ENCODE measurements at regions not wholly inside any gene's neighbourhood (a gene's known extent, or its start where the extent isn't known, plus 50 kb on each side); places are given as distances from the start of the nearest gene placed in this dataset.

- intact Hi-C loops (cut with DNase I): loop anchor here in 1 of 2 donors (10.0 kb wide), 1 partner anchor 57 kb away; no protein-coding TSS in a partner anchor
- H3K27me3 ChIP-seq (ENCODE audit: insufficient read depth in 3 of 3, low read length in 2 of 3): peaks cover 0 to 27% (median 8%) of the 10 kb centered on the region in 3 donors
- no peak overlapping the region for H3K4me3 ChIP-seq
- H3K4me1 ChIP-seq: no peaks in the 10 kb centered on the region
- no peaks in the 10 kb centered on the region for H3K9me3 ChIP-seq
- H3K27ac ChIP-seq: no peak overlapping the region
- ATAC-seq: no peak
- no peak for TF ChIP-seq CTCF (IDR thresholded peaks at IDR 0.05)
- 56 to 61% (median 56%) methylated on average over 15 of the region's 15 CpGs for WGBS, 3 donors
- no peak for DNase-seq
- no peaks in the 10 kb centered on the region for H3K36me3 ChIP-seq (ENCODE audit: insufficient read depth in 1 of 2, low read depth in 1 of 2)
These were observed 71.1 kb upstream of the TMEM97 start for GRCh38 chr17:28247671-28248555.

GRCh38 chr17:28249706-28250105 lies 69.3 kb upstream of the TMEM97 start:
- DNase-seq (no peak), ATAC-seq (no peak)
- intact Hi-C loops (cut with DNase I): loop anchor here (2.0 to 10.0 kb wide), 2 partner anchors 55 to 441 kb away; no protein-coding TSS in a partner anchor
- peaks cover 0 to 45% (median 9%) of the 10 kb centered on the region in 3 donors for H3K27me3 ChIP-seq (ENCODE audit: insufficient read depth in 3 of 3, low read length in 2 of 3)
- H3K36me3 ChIP-seq (ENCODE audit: insufficient read depth in 1 of 2, low read depth in 1 of 2): no peaks in the 10 kb centered on the region
- TF ChIP-seq CTCF (IDR thresholded peaks at IDR 0.05): no peak
- no peaks in the 10 kb centered on the region for H3K4me1 ChIP-seq
- 71 to 78% (median 75%) methylated on average over 5 of the region's 5 CpGs for WGBS, 3 donors
- no peaks in the 10 kb centered on the region for H3K9me3 ChIP-seq
- no peak overlapping the region for H3K27ac ChIP-seq
- no peak overlapping the region for H3K4me3 ChIP-seq

- Histone ChIP-seq H3K27ac (no peak overlapping the region), H3K4me1 (no peaks in the 10 kb centered on the region), H3K27me3 (ENCODE audit: insufficient read depth in 3 of 3, low read length in 2 of 3) (peaks cover 0 to 45% (median 12%) of the 10 kb centered on the region in 3 donors), H3K4me3 (no peak overlapping the region), H3K36me3 (ENCODE audit: insufficient read depth in 1 of 2, low read depth in 1 of 2) (no peaks in the 10 kb centered on the region), H3K9me3 (no peaks in the 10 kb centered on the region)
- DNase-seq: no peak
- WGBS, 3 donors: 87 to 89% (median 87%) methylated on average over 7 of the region's 7 CpGs
- no peak for ATAC-seq
- TF ChIP-seq CTCF (IDR thresholded peaks at IDR 0.05): no peak
- intact Hi-C loops (cut with DNase I): no loop called here
These were observed 66.6 kb upstream of the TMEM97 start for GRCh38 chr17:28252436-28252835.

- Histone ChIP-seq H3K4me1 (no peaks in the 10 kb centered on the region), H3K4me3 (no peak overlapping the region), H3K9me3 (no peaks in the 10 kb centered on the region), H3K36me3 (ENCODE audit: insufficient read depth in 1 of 2, low read depth in 1 of 2) (no peaks in the 10 kb centered on the region), H3K27ac (no peak overlapping the region), H3K27me3 (ENCODE audit: insufficient read depth in 3 of 3, low read length in 2 of 3) (peaks cover 0 to 41% (median 12%) of the 10 kb centered on the region in 3 donors)
- ATAC-seq (no peak), DNase-seq (no peak)
- intact Hi-C loops (cut with DNase I): no loop called here
- no peak for TF ChIP-seq CTCF (IDR thresholded peaks at IDR 0.05)
- WGBS, 3 donors: 73 to 83% (median 80%) methylated on average over 6 of the region's 6 CpGs
These were observed 65.3 kb upstream of the TMEM97 start for GRCh38 chr17:28253663-28254062.

Data from psoas muscle (tissue), 7 donors.